ENCODE measurements at regions not wholly inside any gene's neighbourhood (a gene's known extent, or its start where the extent isn't known, plus 50 kb on each side); places are given as distances from the start of the nearest gene placed in this dataset.

DNA sequence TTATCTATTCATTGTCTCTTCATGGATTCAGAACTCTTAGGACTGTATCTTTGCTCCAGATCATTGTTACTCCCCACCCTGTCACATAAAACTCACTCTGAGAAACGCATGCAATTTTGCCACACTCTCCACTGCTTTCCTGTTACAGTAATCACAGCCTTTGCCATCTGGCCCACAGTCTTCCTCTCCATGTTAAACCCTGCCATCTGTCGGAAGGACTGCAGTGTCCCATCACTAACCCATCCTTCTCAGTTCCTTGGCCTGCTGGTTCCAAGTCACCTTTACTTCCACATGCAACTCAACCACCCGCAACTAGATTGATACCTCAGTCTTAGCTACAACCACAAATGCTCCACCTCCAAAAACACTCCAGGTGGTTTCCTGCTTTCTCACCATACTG, 308.7 kb upstream of the FAM241A start:
- ATAC-seq: no peak
- H3K4me3 ChIP-seq: no peak overlapping the region
- no peaks in the 10 kb centered on the region for H3K36me3 ChIP-seq (replicated peaks in 1 of 2; ENCODE audit: insufficient read depth in 1 of 2, low read depth in 2 of 2)
- DNase-seq: no peak
- peaks cover 0 to 2% of the 10 kb centered on the region in 2 donors for H3K27me3 ChIP-seq
- no peaks in the 10 kb centered on the region for H3K4me1 ChIP-seq
- WGBS, 2 donors: 63 to 81% methylated on average over 3 of the region's 3 CpGs
- H3K9me3 ChIP-seq: no peaks in the 10 kb centered on the region
- no peak for TF ChIP-seq POLR2A (IDR thresholded peaks at IDR 0.05)
- TF ChIP-seq, protein P1, sequence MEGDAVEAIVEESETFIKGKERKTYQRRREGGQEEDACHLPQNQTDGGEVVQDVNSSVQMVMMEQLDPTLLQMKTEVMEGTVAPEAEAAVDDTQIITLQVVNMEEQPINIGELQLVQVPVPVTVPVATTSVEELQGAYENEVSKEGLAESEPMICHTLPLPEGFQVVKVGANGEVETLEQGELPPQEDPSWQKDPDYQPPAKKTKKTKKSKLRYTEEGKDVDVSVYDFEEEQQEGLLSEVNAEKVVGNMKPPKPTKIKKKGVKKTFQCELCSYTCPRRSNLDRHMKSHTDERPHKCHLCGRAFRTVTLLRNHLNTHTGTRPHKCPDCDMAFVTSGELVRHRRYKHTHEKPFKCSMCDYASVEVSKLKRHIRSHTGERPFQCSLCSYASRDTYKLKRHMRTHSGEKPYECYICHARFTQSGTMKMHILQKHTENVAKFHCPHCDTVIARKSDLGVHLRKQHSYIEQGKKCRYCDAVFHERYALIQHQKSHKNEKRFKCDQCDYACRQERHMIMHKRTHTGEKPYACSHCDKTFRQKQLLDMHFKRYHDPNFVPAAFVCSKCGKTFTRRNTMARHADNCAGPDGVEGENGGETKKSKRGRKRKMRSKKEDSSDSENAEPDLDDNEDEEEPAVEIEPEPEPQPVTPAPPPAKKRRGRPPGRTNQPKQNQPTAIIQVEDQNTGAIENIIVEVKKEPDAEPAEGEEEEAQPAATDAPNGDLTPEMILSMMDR (IDR thresholded peaks at IDR 0.05): no peak
- no peak overlapping the region for H3K27ac ChIP-seq
- intact Hi-C loops (cut with DNase I): no loop called here

DNA sequence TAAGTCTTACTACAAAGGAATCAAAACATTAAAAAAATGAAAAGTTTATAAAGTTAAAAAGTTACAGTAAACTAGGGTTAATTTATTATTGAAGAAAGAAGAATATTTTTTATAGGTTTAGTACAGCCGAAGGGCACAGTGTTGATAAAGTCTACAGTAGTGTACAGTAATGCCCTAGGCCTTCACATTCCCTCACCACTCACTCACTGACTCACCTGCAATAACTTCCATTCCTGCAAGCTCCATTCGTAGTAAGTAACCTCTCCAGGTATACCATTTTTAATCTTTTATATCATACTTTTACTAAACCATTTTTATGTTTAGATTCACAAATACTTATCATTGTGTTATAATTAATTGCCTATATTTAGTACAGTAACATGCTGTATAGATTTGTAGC, 307.5 kb upstream of the FAM241A start:
- H3K36me3 ChIP-seq (replicated peaks in 1 of 2; ENCODE audit: insufficient read depth in 1 of 2, low read depth in 2 of 2): no peaks in the 10 kb centered on the region
- H3K9me3 ChIP-seq: no peaks in the 10 kb centered on the region
- no peaks in the 10 kb centered on the region for H3K4me1 ChIP-seq
- H3K27ac ChIP-seq: no peak overlapping the region
- H3K27me3 ChIP-seq: peaks cover 0 to 2% of the 10 kb centered on the region in 2 donors
- ATAC-seq (no peak), DNase-seq (no peak)
- intact Hi-C loops (cut with DNase I): no loop called here
- no peak overlapping the region for H3K4me3 ChIP-seq
- WGBS, 2 donors: 47 to 50% methylated on average over 2 of the region's 2 CpGs
- no peak for TF ChIP-seq POLR2A (IDR thresholded peaks at IDR 0.05)
- TF ChIP-seq, protein P1 (IDR thresholded peaks at IDR 0.05): no peak

DNA sequence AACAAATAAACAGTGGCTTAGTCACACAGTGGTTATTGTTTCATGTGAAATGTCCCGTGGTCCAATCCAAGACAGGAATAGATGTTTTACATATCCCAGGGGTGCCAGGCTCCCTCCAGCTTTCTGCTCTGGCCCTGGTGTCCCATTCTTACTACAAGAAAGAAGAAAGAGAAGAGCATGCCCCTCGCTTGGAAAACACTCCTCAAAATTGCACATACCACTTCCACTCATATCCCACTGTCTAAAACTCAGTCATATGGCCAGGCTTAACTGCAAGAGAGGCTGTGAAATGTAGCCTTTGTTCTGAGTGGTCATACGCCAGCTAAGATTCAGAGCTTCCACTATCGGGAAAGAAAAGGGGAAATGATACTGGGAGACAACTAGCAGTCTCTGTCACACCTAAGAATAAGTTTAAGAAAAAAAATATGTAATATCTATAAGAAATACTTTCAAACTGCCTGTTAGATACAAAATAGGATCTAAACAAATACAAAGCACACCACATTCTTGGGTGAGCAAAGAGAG, 306.8 kb upstream of the FAM241A start:
- intact Hi-C loops (cut with DNase I): no loop called here
- 44 to 67% methylated on average over 4 of the region's 4 CpGs for WGBS, 2 donors
- H3K4me3 ChIP-seq: no peak overlapping the region

DNA sequence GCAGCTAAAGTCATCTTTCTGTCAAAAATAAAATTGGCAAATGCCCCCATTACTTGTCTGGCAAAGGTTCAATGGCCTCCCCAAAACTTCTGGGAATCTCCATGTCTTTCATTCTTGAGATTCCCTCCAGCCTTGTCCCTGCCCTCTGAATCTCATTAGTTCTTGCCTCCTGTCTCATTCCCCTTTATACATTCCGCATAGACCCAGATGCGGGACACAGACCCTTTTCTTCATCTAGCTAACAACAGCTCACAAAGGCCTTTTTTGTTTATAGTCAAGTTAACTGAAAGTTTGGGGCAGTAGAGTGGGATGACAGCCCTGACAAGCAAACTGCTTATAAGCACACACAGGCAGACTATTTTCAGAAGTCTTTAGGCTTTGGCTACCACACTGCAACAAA, 306.1 kb upstream of the FAM241A start:
- Histone ChIP-seq H3K27me3 (peaks cover 0 to 2% of the 10 kb centered on the region in 2 donors), H3K4me3 (no peak overlapping the region), H3K4me1 (no peaks in the 10 kb centered on the region), H3K27ac (no peak overlapping the region), H3K9me3 (no peaks in the 10 kb centered on the region), H3K36me3 (replicated peaks in 1 of 2; ENCODE audit: insufficient read depth in 1 of 2, low read depth in 2 of 2) (no peaks in the 10 kb centered on the region)
- TF ChIP-seq POLR2A (IDR thresholded peaks at IDR 0.05): no peak
- TF ChIP-seq, protein P1 (IDR thresholded peaks at IDR 0.05): no peak
- intact Hi-C loops (cut with DNase I): no loop called here
- DNase-seq: no peak
- 52 to 54% methylated on average over 2 of the region's 2 CpGs for WGBS, 2 donors
- no peak for ATAC-seq

More for the DNA sequence above, 306.8 kb upstream of the FAM241A start:
- Histone ChIP-seq H3K27ac (no peak overlapping the region), H3K4me1 (no peaks in the 10 kb centered on the region), H3K36me3 (replicated peaks in 1 of 2; ENCODE audit: insufficient read depth in 1 of 2, low read depth in 2 of 2) (no peaks in the 10 kb centered on the region), H3K9me3 (no peaks in the 10 kb centered on the region), H3K27me3 (peaks cover 0 to 2% of the 10 kb centered on the region in 2 donors)
- ATAC-seq (no peak), DNase-seq (no peak)
- TF ChIP-seq, protein P1 (IDR thresholded peaks at IDR 0.05): no peak
- no peak for TF ChIP-seq POLR2A (IDR thresholded peaks at IDR 0.05)

DNA sequence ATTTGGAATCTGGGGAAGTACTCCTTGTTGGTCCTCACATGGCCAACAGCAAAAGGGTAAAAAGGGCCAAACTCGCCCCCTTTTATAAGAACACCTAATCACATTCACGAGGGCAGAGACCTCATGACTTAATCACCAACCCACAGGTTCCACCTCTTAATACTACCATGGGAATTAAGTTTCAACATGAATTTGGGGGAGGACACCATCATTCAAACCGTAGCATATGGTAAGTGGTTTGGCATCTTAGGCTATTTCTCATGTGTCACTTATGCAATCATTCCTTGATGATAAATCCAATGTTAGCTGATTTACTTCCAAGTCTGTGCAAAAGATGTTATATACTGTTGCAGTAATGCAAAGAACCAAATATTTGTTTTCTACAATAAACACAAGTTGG, 302.9 kb upstream of the FAM241A start:
- 45 to 59% methylated on average over 3 of the region's 3 CpGs for WGBS, 2 donors
- intact Hi-C loops (cut with DNase I): no loop called here

More for the DNA sequence above, 302.9 kb upstream of the FAM241A start:
- Histone ChIP-seq H3K9me3 (no peaks in the 10 kb centered on the region), H3K27ac (no peak overlapping the region), H3K4me3 (no peak overlapping the region), H3K36me3 (replicated peaks in 1 of 2; ENCODE audit: insufficient read depth in 1 of 2, low read depth in 2 of 2) (no peaks in the 10 kb centered on the region), H3K27me3 (peaks cover 0 to 2% of the 10 kb centered on the region in 2 donors), H3K4me1 (no peaks in the 10 kb centered on the region)
- ATAC-seq (no peak), DNase-seq (no peak)
- TF ChIP-seq, protein P1 (IDR thresholded peaks at IDR 0.05): no peak
- TF ChIP-seq POLR2A (IDR thresholded peaks at IDR 0.05): no peak
